K562 (cell line): ENCODE measurements at regions not wholly inside any gene's neighbourhood (a gene's known extent, or its start where the extent isn't known, plus 50 kb on each side); places are given as distances from the start of the nearest gene placed in this dataset.

Experiments
- ATAC-seq: fragments of 200-7000 bp; cut with Tn5 transposase; 3 replicates; pipeline ENCODE4 v1.9.1; 2020; ENCODE audit warnings: moderate library complexity
- BruUV-seq: library from RNA; stranded (reverse); fragments of 400-500 nt; replicated peaks from 2 replicates; lab custom pipeline; 2021; lab: Mats Ljungman, UMichigan
- CTCF ChIA-PET: fragments of 300-600 bp; formaldehyde crosslinking; extraction: SDS; loops from one replicate; lab custom pipeline; 2021; ENCODE audit warnings: low intra/inter-chr PET ratio; lab: Yijun Ruan, JAX
- POLR2A ChIA-PET: fragments of 300-600, 350-650 bp; sonication (Branson Sonifier 250); formaldehyde crosslinking; extraction: SDS; loops from one replicate; lab custom pipeline; 2021; ENCODE audit warnings: antibody characterized with exemption, inconsistent platforms; lab: Yijun Ruan, JAX
- DNase-seq, 4 experiments: peaks; one replicate each; pipeline versions ENCODE4 v3.0.0 to v3.0.0-alpha.2; 2011 to 2018; ENCODE audit warnings: low spot score in 3 of 4, mixed read lengths in 3 of 4; ENCODE audit errors: extremely low read depth in 1 of 4
- FAIRE-seq: peaks from 2 replicates; lab custom pipeline; 2011; peaks lifted over from hg19 to GRCh38; lab: Jason Lieb, UNC
- H2AFZ ChIP-seq: 2 replicates; pipeline ENCODE4 v1.6.0; 2011; ENCODE audit warnings: low read depth, low read length, control low read depth, inconsistent platforms
- H3K27ac ChIP-seq: fragments of 200-600 bp; 3 replicates; pipeline ENCODE4 v1.8.0; 2011; ENCODE audit warnings: low read depth, mild to moderate bottlenecking, control low read depth, inconsistent platforms, low read length, moderate library complexity, mixed read lengths; ENCODE audit errors: extremely low read depth
- H3K27me3 ChIP-seq, 2 experiments: fragments of 300-600 bp in 1 of 2; 2 replicates in 1 of 2; 3 replicates in 1 of 2; pipeline versions ENCODE4 v1.6.0 to v1.8.0; 2011; ENCODE audit warnings: inconsistent platforms in 2 of 2, low read length in 2 of 2, mild to moderate bottlenecking in 1 of 2, mixed read lengths in 1 of 2, moderate library complexity in 1 of 2; ENCODE audit not compliant: control insufficient read depth in 2 of 2, insufficient read depth in 2 of 2
- H3K36me3 ChIP-seq: fragments of 300-600 bp; 3 replicates; pipeline ENCODE4 v1.8.0; 2011; ENCODE audit warnings: mild to moderate bottlenecking, low read length, inconsistent platforms; ENCODE audit not compliant: control insufficient read depth, insufficient read depth
- H3K4me1 ChIP-seq, 2 experiments: fragments of 200-600 bp in 1 of 2; replicated peaks in 1 of 2; 2 replicates in 1 of 2; 3 replicates in 1 of 2; pipeline versions ENCODE4 v1.5.1 to v1.8.0; 2011; ENCODE audit warnings: inconsistent platforms in 2 of 2, low read length in 2 of 2, mild to moderate bottlenecking in 1 of 2, mixed read lengths in 1 of 2, moderate library complexity in 1 of 2; ENCODE audit not compliant: control insufficient read depth in 2 of 2, insufficient read depth in 2 of 2
- H3K4me2 ChIP-seq: 2 replicates; pipeline ENCODE4 v1.6.1; 2011; ENCODE audit warnings: low read length, control low read depth, inconsistent platforms, mixed read lengths; ENCODE audit not compliant: insufficient read depth
- H3K4me3 ChIP-seq: fragments of 200-600 bp; sonication (generic), shearing (Covaris generic); 2 replicates; pipeline ENCODE4 v1.5.1; 2016; ENCODE audit warnings: control low read depth, inconsistent platforms
- H3K79me2 ChIP-seq: fragments of 200-600 bp; 3 replicates; pipeline ENCODE4 v1.8.0; 2011; ENCODE audit warnings: low read length, inconsistent platforms; ENCODE audit not compliant: control insufficient read depth, insufficient read depth
- H3K9ac ChIP-seq, 2 experiments: 2 replicates each; pipeline versions ENCODE4 v1.6.0 to v1.6.1; 2011; ENCODE audit warnings: low read depth in 2 of 2, low read length in 2 of 2, control low read depth in 1 of 2, inconsistent platforms in 1 of 2, mild to moderate bottlenecking in 1 of 2, mixed read lengths in 1 of 2; ENCODE audit not compliant: insufficient read depth in 1 of 2
- H3K9me1 ChIP-seq: one replicate; pipeline ENCODE4 v1.6.0; 2011; ENCODE audit warnings: inconsistent platforms, mild to moderate bottlenecking, low read length, moderate library complexity; ENCODE audit not compliant: control insufficient read depth, insufficient read depth
- H3K9me3 ChIP-seq: replicated peaks from 2 replicates; pipeline ENCODE4 v1.5.1; 2011; ENCODE audit warnings: low read depth, low read length, inconsistent platforms; ENCODE audit not compliant: control insufficient read depth, insufficient read depth
- H4K20me1 ChIP-seq: replicated peaks from 2 replicates; pipeline ENCODE4 v1.6.1; 2011; ENCODE audit warnings: low read length, inconsistent platforms, mixed read lengths; ENCODE audit not compliant: control insufficient read depth, insufficient read depth
- CHCHD3 ChIP-seq: fragments of 250-450 bp; sonication (Bioruptor Pico); IDR thresholded peaks from 2 replicates; pipeline ENCODE4 v2.1.2; 2022; ENCODE audit warnings: mild to moderate bottlenecking
- RAD21 ChIP-seq, 2 experiments: fragments of 250-450 bp in 1 of 2; fragments of 450-650 bp in 1 of 2; sonication (Bioruptor Pico) in 1 of 2; formaldehyde crosslinking in 1 of 2; IDR thresholded peaks in 1 of 2; conservative IDR thresholded peaks in 1 of 2; 2 replicates each; pipeline versions ENCODE4 v1.4.0 to v1.8.0; 2020 to 2022; ENCODE audit warnings: mild to moderate bottlenecking in 2 of 2, moderate library complexity in 1 of 2
- WGBS: fragments of 100-300 bp; shearing (Covaris generic); methylation state at CpG from one replicate; pipeline ENCODE4 v1.1.6; 2016; ENCODE audit warnings: low coverage, mixed read lengths; ENCODE audit not compliant: insufficient coverage; ENCODE audit errors: missing lambda C conversion rate; 5-methylcytosine and 5-hydroxymethylcytosine counted together
- in situ Hi-C: fragments of 300-500 bp; cut with MboI; formaldehyde crosslinking; loops from 4 replicates; pipeline ENCODE4 v1.15.0; 2018; ENCODE audit warnings: inconsistent platforms, mixed read lengths
- intact Hi-C: fragments of 100-400 bp; cut with micrococcal nuclease; formaldehyde crosslinking; loops from 2 replicates; pipeline ENCODE4 v1.14.2; 2022
- TF ChIP-seq, protein P1 (sequence below), 3 experiments: IDR thresholded peaks in 2 of 3; conservative IDR thresholded peaks in 1 of 3; 2 replicates each; pipeline ENCODE4 v1.5.1; 2011 to 2012; ENCODE audit warnings: low read length in 3 of 3, mild to moderate bottlenecking in 3 of 3, control low read depth in 2 of 3, improper control_type of control experiment in 1 of 3, inconsistent platforms in 1 of 3, low read depth in 1 of 3, mixed read lengths in 1 of 3, moderate library complexity in 1 of 3; ENCODE audit not compliant: insufficient read depth in 2 of 3

DNA sequence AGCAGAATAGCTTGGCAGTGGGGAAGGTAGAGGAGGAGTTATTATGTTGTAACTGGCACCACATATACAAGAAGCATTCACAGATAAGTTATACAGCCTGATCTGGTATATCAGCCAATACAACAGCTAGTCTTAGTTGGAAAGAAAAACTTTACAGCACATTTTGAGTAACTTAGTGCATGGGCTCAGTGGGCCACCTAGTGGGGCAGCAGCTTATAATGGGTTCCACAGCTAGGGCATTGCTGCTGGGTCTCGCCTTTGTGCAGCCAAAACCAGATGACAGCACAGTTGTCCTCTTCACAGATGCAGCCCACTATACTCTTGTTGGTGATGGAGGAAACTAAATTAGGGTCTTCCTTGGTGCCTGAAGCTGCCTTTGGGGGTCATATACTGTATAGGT lies 448.1 kb upstream of the RASGEF1B start:
- POLR2A ChIA-PET, result no interaction called here
- Histone ChIP-seq H3K27ac (no peak overlapping the region), H3K4me1 (no peaks in the 10 kb centered on the region), H4K20me1 (no peaks in the 10 kb centered on the region), H2AFZ (no peak overlapping the region), H3K9me1 (no peaks in the 10 kb centered on the region), H3K9me3 (no peaks in the 10 kb centered on the region), H3K27me3 (peaks cover 0 to 11% of the 10 kb centered on the region in 2 experiments; a peak in 3 of 5 replicates)
- WGBS, result 0% methylated on average over 1 of the region's 1 CpG
- DNase-seq (peak in 1 of 4 experiments; percentile 3), FAIRE-seq (peak; percentile 40), ATAC-seq (peak; percentile 57; the same call in 2 of the 3 replicates)
- intact Hi-C loops, result loop anchor here (2.0 to 5.0 kb wide), 2 partner anchors 453 to 515 kb away; no protein-coding TSS in a partner anchor
- TF ChIP-seq, protein P1, sequence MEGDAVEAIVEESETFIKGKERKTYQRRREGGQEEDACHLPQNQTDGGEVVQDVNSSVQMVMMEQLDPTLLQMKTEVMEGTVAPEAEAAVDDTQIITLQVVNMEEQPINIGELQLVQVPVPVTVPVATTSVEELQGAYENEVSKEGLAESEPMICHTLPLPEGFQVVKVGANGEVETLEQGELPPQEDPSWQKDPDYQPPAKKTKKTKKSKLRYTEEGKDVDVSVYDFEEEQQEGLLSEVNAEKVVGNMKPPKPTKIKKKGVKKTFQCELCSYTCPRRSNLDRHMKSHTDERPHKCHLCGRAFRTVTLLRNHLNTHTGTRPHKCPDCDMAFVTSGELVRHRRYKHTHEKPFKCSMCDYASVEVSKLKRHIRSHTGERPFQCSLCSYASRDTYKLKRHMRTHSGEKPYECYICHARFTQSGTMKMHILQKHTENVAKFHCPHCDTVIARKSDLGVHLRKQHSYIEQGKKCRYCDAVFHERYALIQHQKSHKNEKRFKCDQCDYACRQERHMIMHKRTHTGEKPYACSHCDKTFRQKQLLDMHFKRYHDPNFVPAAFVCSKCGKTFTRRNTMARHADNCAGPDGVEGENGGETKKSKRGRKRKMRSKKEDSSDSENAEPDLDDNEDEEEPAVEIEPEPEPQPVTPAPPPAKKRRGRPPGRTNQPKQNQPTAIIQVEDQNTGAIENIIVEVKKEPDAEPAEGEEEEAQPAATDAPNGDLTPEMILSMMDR (IDR thresholded peaks at IDR 0.05 in 2 of 3, conservative IDR thresholded peaks at IDR 0.05 in 1 of 3; ENCODE audit: insufficient read depth in 2 of 3, low read depth in 1 of 3, low read length in 3 of 3), result peak in 2 of 3 experiments; percentile 22 to 35; a peak in 2 of 6 replicates
- no peak for TF ChIP-seq CHCHD3 (CRISPR knock-in tag)
- peak in 1 of 2 experiments; percentile 30; a peak in 2 of 4 replicates for TF ChIP-seq RAD21 (CRISPR knock-in tag; conservative IDR thresholded peaks at IDR 0.05 in 1 of 2, IDR thresholded peaks at IDR 0.05 in 1 of 2)
- TF ChIP-seq, all 486 proteins: peak for 2
- H3K4me3 ChIP-seq, result no peak overlapping the region
- BruUV-seq, result no TSS peak
- no peak overlapping the region for H3K4me2 ChIP-seq
- no peaks in the 10 kb centered on the region for H3K36me3 ChIP-seq
- in situ Hi-C loops, result loop anchor here (10.0 kb wide), 1 partner anchor 515 kb away; no protein-coding TSS in a partner anchor
- CTCF ChIA-PET, result interaction anchor here (0.6 kb wide), 1 partner anchor 189 kb away, joined by 3 read pairs; no protein-coding TSS in a partner anchor
- no peak overlapping the region for H3K9ac ChIP-seq
- H3K79me2 ChIP-seq, result no peaks in the 10 kb centered on the region
